ENCODE measurements at regions not wholly inside any gene's neighbourhood (a gene's known extent, or its start where the extent isn't known, plus 50 kb on each side); places are given as distances from the start of the nearest gene placed in this dataset.

DNA sequence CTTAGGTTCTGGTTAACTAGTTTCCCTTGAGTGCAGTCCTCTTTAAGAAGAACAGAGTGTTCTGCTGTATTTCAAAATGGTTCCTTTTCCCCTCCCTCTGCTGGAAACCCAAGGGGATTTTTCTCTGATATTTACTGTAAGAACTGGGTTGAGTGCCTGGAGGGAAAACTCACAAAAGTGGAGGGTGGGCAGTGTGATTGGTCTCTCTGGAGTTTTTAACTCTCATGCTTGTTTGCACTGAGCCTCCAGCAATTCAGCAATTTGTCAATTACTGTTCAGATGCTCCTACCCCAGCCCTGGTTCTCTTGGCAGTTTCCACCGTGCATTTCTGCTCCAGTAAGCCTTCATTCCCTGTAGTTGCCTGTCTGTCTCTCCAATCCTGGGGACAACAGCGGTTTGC is 273.4 kb upstream of the SORCS1 start:
- no peaks in the 10 kb centered on the region for H3K27me3 ChIP-seq
- no peak overlapping the region for H3K9ac ChIP-seq
- no peak for TF ChIP-seq Cebpa-rat (IDR thresholded peaks at IDR 0.05)
- H3K4me1 ChIP-seq, result no peaks in the 10 kb centered on the region
- H3K27ac ChIP-seq, result no peak overlapping the region
- no peaks in the 10 kb centered on the region for H4K20me1 ChIP-seq
- no peak overlapping the region for H3K4me3 ChIP-seq
- H3K9me3 ChIP-seq (replicated peaks in 1 of 11), result no peaks in the 10 kb centered on the region
- H3K36me3 ChIP-seq, result no peaks in the 10 kb centered on the region
- H3K4me2 ChIP-seq, result no peak overlapping the region

- no peaks in the 10 kb centered on the region for H3K9me3 ChIP-seq (replicated peaks in 1 of 11)
- H3K27me3 ChIP-seq, result no peaks in the 10 kb centered on the region
- no peak overlapping the region for H3K9ac ChIP-seq
- no peak for TF ChIP-seq Cebpa-rat (IDR thresholded peaks at IDR 0.05)
- no peak overlapping the region for H3K4me2 ChIP-seq
- no peaks in the 10 kb centered on the region for H3K4me1 ChIP-seq
- no peak overlapping the region for H3K27ac ChIP-seq
- no peak overlapping the region for H3K4me3 ChIP-seq
- H4K20me1 ChIP-seq, result no peaks in the 10 kb centered on the region
- no peaks in the 10 kb centered on the region for H3K36me3 ChIP-seq
Observed at GRCh38 chr10:107436568-107436967, 272.1 kb upstream of the SORCS1 start.

GRCh38 chr10:107434854-107435253 is 270.3 kb upstream of the SORCS1 start:
- Histone ChIP-seq H3K9me3 (replicated peaks in 1 of 11) (no peaks in the 10 kb centered on the region), H3K27me3 (no peaks in the 10 kb centered on the region), H3K36me3 (no peaks in the 10 kb centered on the region), H3K9ac (no peak overlapping the region), H3K27ac (no peak overlapping the region), H3K4me2 (no peak overlapping the region), H3K4me1 (no peaks in the 10 kb centered on the region), H3K4me3 (no peak overlapping the region), H4K20me1 (no peaks in the 10 kb centered on the region)
- no peak for TF ChIP-seq Cebpa-rat (IDR thresholded peaks at IDR 0.05)

- no peak overlapping the region for H3K27ac ChIP-seq
- H3K4me1 ChIP-seq, result no peaks in the 10 kb centered on the region
- H3K36me3 ChIP-seq, result no peaks in the 10 kb centered on the region
- no peak overlapping the region for H3K4me2 ChIP-seq
- no peaks in the 10 kb centered on the region for H4K20me1 ChIP-seq
- no peak overlapping the region for H3K4me3 ChIP-seq
- no peak overlapping the region for H3K9ac ChIP-seq
- no peaks in the 10 kb centered on the region for H3K27me3 ChIP-seq
- TF ChIP-seq Cebpa-rat (IDR thresholded peaks at IDR 0.05), result no peak
- H3K9me3 ChIP-seq (replicated peaks in 1 of 11), result no peaks in the 10 kb centered on the region
Observed at GRCh38 chr10:107434201-107434600, 269.7 kb upstream of the SORCS1 start.

DNA sequence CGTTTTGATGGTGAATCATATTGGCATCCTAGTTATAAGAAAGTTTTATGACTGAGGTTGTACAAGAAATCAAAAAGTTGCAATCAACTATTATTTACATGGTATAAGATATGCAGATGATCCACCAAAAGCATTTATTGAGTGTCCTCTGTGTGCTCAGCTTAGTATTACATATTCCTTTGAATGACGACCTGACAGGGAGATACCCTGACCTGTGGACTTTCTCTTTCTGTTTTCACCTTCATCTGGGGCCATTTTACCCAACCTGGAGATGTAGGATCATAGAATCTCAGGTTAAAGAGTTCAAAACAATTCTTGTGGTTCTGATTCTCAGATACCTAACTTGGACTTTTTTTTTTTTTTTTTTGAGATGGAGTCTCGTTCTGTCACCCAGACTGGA is 269.1 kb upstream of the SORCS1 start:
- no peak for TF ChIP-seq Cebpa-rat (IDR thresholded peaks at IDR 0.05)

GRCh38 chr10:107430446-107430845 is 265.9 kb upstream of the SORCS1 start:
- Histone ChIP-seq H3K27me3 (no peaks in the 10 kb centered on the region), H3K4me1 (no peaks in the 10 kb centered on the region), H4K20me1 (no peaks in the 10 kb centered on the region), H3K36me3 (no peaks in the 10 kb centered on the region), H3K9me3 (replicated peaks in 1 of 11) (no peaks in the 10 kb centered on the region), H3K9ac (no peak overlapping the region), H3K27ac (no peak overlapping the region), H3K4me3 (no peak overlapping the region), H3K4me2 (no peak overlapping the region)
- no peak for TF ChIP-seq Cebpa-rat (IDR thresholded peaks at IDR 0.05)

More for the DNA sequence above, 269.1 kb upstream of the SORCS1 start:
- Histone ChIP-seq H4K20me1 (no peaks in the 10 kb centered on the region), H3K27ac (no peak overlapping the region), H3K9me3 (replicated peaks in 1 of 11) (no peaks in the 10 kb centered on the region), H3K27me3 (no peaks in the 10 kb centered on the region), H3K4me3 (no peak overlapping the region), H3K4me1 (no peaks in the 10 kb centered on the region), H3K36me3 (no peaks in the 10 kb centered on the region), H3K4me2 (no peak overlapping the region), H3K9ac (no peak overlapping the region)

GRCh38 chr10:107427016-107427415 is 262.5 kb upstream of the SORCS1 start:
- H3K4me1 ChIP-seq, result no peaks in the 10 kb centered on the region
- H3K36me3 ChIP-seq, result no peaks in the 10 kb centered on the region

DNA sequence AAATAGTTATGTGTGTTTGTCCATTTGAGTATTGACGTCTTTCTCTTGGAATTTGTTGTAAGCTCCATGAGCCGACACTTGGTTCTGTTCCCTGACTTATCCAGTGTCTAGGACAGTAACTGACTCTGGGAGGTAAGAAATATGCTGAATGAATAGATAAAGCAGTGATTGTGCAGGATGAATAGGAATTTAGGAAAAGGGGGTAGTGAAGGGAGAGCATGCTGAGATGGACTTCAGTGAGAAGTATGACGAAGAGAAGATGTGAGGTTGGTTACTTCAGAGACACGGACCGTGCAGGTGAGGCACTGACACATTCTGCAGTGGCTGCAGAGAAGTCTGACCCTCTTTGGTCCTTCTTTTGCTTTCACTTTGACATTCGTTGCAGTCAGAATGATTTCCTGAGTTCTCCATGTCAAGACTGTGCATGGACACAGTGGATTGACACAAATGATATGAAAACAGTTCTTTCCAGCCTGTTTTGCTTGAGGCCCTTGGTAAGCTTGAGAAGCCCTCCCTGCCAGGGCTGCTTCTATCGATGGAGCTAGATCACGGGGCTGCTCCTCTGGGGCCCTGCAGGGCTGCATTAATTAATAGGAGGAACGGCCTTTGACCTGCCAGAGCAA is 261.5 kb upstream of the SORCS1 start:
- no peaks in the 10 kb centered on the region for H3K9me3 ChIP-seq (replicated peaks in 1 of 11)
- H3K4me2 ChIP-seq, result peak overlapping the region in 1 of 11 experiments; percentile 30; a peak in 1 of 22 replicates
- H3K4me3 ChIP-seq, result no peak overlapping the region
- no peak overlapping the region for H3K9ac ChIP-seq
- no peaks in the 10 kb centered on the region for H3K36me3 ChIP-seq
- TF ChIP-seq Cebpa-rat (IDR thresholded peaks at IDR 0.05), result no peak
- H4K20me1 ChIP-seq, result no peaks in the 10 kb centered on the region
- H3K4me1 ChIP-seq, result no peaks in the 10 kb centered on the region
- no peak overlapping the region for H3K27ac ChIP-seq
- H3K27me3 ChIP-seq, result no peaks in the 10 kb centered on the region

More at GRCh38 chr10:107427016-107427415, 262.5 kb upstream of the SORCS1 start:
- H3K9me3 ChIP-seq (replicated peaks in 1 of 11), result no peaks in the 10 kb centered on the region
- H3K4me2 ChIP-seq, result no peak overlapping the region
- H3K9ac ChIP-seq, result no peak overlapping the region
- no peak for TF ChIP-seq Cebpa-rat (IDR thresholded peaks at IDR 0.05)
- no peaks in the 10 kb centered on the region for H3K27me3 ChIP-seq
- H3K4me3 ChIP-seq, result no peak overlapping the region
- H3K27ac ChIP-seq, result no peak overlapping the region
- no peaks in the 10 kb centered on the region for H4K20me1 ChIP-seq

- Histone ChIP-seq H3K9ac (no peak overlapping the region), H3K27me3 (no peaks in the 10 kb centered on the region), H3K4me1 (no peaks in the 10 kb centered on the region), H3K4me3 (no peak overlapping the region), H4K20me1 (no peaks in the 10 kb centered on the region), H3K4me2 (no peak overlapping the region), H3K27ac (no peak overlapping the region), H3K36me3 (no peaks in the 10 kb centered on the region), H3K9me3 (replicated peaks in 1 of 11) (no peaks in the 10 kb centered on the region)
- no peak for TF ChIP-seq Cebpa-rat (IDR thresholded peaks at IDR 0.05)
Observed at GRCh38 chr10:107424628-107425027, 260.1 kb upstream of the SORCS1 start.

DNA sequence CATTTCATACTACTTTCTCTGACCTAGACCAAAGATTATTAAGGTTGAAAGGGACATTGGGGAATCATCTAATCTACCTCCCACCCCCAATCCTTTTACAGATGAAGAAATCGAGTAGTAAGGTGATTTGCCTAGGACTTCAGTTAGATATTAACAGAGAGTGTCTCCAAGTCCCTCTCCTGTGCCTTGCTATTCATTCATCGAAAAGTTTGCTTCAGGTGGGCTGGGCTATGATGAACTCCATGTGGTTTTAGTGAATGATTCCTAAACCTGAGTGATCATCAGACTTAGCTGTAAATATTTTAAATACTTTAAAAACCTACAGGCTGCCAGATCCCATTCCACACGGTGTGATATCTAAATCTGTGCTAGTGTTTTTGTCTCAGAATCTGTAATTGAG is 259.4 kb upstream of the SORCS1 start:
- no peaks in the 10 kb centered on the region for H4K20me1 ChIP-seq
- no peak for TF ChIP-seq Cebpa-rat (IDR thresholded peaks at IDR 0.05)
- no peaks in the 10 kb centered on the region for H3K36me3 ChIP-seq
- H3K4me1 ChIP-seq, result peaks cover 0 to under 1% (median 0%) of the 10 kb centered on the region in 10 experiments; a peak in 1 of 20 replicates
- no peak overlapping the region for H3K9ac ChIP-seq
- no peaks in the 10 kb centered on the region for H3K27me3 ChIP-seq
- H3K9me3 ChIP-seq (replicated peaks in 1 of 11), result no peaks in the 10 kb centered on the region
- no peak overlapping the region for H3K27ac ChIP-seq
- H3K4me2 ChIP-seq, result no peak overlapping the region
- H3K4me3 ChIP-seq, result no peak overlapping the region

Measured in BLaER1 treated with 17β-estradiol and CSF1 and Interleukin-3, amounts not matched to agents 10 nM and 100 nM (cell line).